Epithelial cell of esophagus (primary cell): ENCODE measurements at regions not wholly inside any gene's neighbourhood (a gene's known extent, or its start where the extent isn't known, plus 50 kb on each side); places are given as distances from the start of the nearest gene placed in this dataset.
"Not testable (repeated sequence)": the region's sequence is repeated elsewhere in the genome, so short reads cannot be mapped to it uniquely, and the experiment has no call there.

Experiments
- DNase-seq: peaks from one replicate; pipeline ENCODE4 v3.0.0; 2010; ENCODE audit warnings: low read depth
- H3K4me3 ChIP-seq: 2 replicates; pipeline ENCODE4 v1.5.1; 2011; ENCODE audit warnings: mild to moderate bottlenecking, low read length, control low read depth
- CTCF ChIP-seq: IDR thresholded peaks from 2 replicates; pipeline ENCODE4 v1.5.1; 2011; ENCODE audit warnings: low read depth, mild to moderate bottlenecking, low read length, control low read depth, inconsistent platforms; ENCODE audit not compliant: insufficient read depth; ENCODE audit errors: missing control alignments

- no peak overlapping the region for H3K4me3 ChIP-seq
- no peak for TF ChIP-seq CTCF
- DNase-seq = no peak
Measured at GRCh38 chr13:61215601-61216000, 200.0 kb downstream of the PCDH20 start.

- no peak for DNase-seq
- no peak overlapping the region for H3K4me3 ChIP-seq
- no peak for TF ChIP-seq CTCF
Measured at GRCh38 chr13:61215116-61215515, 200.5 kb downstream of the PCDH20 start.

- no peak for DNase-seq
- TF ChIP-seq CTCF = no peak
- no peak overlapping the region for H3K4me3 ChIP-seq
Measured at GRCh38 chr13:61214551-61214950, 201.1 kb downstream of the PCDH20 start.

DNA sequence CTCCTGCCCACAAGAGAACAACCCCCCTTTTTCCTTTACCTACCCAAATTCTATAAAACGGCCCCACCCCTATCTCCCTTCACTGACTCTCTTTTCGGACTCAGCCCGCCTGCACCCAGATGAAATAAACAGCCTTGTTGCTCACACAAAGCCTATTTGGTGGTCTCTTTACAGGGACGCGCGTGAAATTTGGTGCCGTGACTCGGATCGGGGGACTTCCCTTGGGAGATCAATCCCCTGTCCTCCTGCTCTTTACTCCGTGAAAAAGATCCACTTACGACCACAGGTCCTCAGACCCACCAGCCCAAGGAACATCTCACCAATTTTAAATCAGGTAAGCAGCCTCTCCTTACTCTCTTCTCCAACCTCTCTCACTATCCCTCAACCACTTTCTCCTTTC is 209.8 kb downstream of the PCDH20 start:
- not testable (repeated sequence) for DNase-seq, H3K4me3 ChIP-seq

GRCh38 chr13:61204025-61204424 is 211.6 kb downstream of the PCDH20 start:
- DNase-seq = no peak
- TF ChIP-seq CTCF = no peak

GRCh38 chr13:61202042-61202441 is 213.6 kb downstream of the PCDH20 start:
- H3K4me3 ChIP-seq = no peak overlapping the region
- DNase-seq = no peak
- no peak for TF ChIP-seq CTCF

More at GRCh38 chr13:61204025-61204424, 211.6 kb downstream of the PCDH20 start:
- H3K4me3 ChIP-seq = no peak overlapping the region

GRCh38 chr13:61192826-61193225 is 222.8 kb downstream of the PCDH20 start:
- no peak overlapping the region for H3K4me3 ChIP-seq
- DNase-seq = peak; percentile 16
- no peak for TF ChIP-seq CTCF

- H3K4me3 ChIP-seq = no peak overlapping the region
- TF ChIP-seq CTCF = no peak
- DNase-seq = no peak
Measured at GRCh38 chr13:61188057-61188456, 227.6 kb downstream of the PCDH20 start.
